B cell (primary cell): ENCODE measurements at regions not wholly inside any gene's neighbourhood (a gene's known extent, or its start where the extent isn't known, plus 50 kb on each side); places are given as distances from the start of the nearest gene placed in this dataset.

Experiments used
- ATAC-seq: fragments of 200-7000 bp; cut with Tn5 transposase; one replicate; pipeline ENCODE4 v1.10.0; 2021; ENCODE audit warnings: low read depth, mild to moderate bottlenecking, moderate number of reproducible peaks, moderate library complexity
- CTCF ChIA-PET: fragments of 350-600 bp; sonication (Branson Sonifier 250); formaldehyde crosslinking; loops from one replicate; lab custom pipeline; 2021; ENCODE audit warnings: antibody characterized with exemption, inconsistent platforms; lab: Charles Lee
- POLR2A ChIA-PET: fragments of 350-600 bp; sonication (Branson Sonifier 250); formaldehyde crosslinking; loops from one replicate; lab custom pipeline; 2021; ENCODE audit warnings: antibody characterized with exemption; lab: Charles Lee
- DNase-seq: peaks from one replicate; pipeline ENCODE4 v3.0.0; 2013
- H2AFZ ChIP-seq: 2 replicates; pipeline ENCODE4 v1.6.1; 2012; ENCODE audit warnings: mild to moderate bottlenecking, low read depth, low read length; ENCODE audit not compliant: insufficient read depth, poor library complexity, severe bottlenecking
- H3K27ac ChIP-seq, 2 donors: 1 replicate in 1 of 2; 2 replicates in 1 of 2; pipeline ENCODE4 v1.5.1; 2012 to 2013; ENCODE audit warnings: low read length in 2 of 2, mild to moderate bottlenecking in 2 of 2, moderate library complexity in 1 of 2
- H3K27me3 ChIP-seq, 4 experiments: fragments of 200-600 bp in 1 of 4; sonication (generic) in 1 of 4; replicated peaks in 1 of 4; 1 replicate in 2 of 4; 2 replicates in 2 of 4; pipeline versions ENCODE4 v1.6.1 to v1.7.0; 2013 to 2016; ENCODE audit warnings: low read length in 3 of 4, mild to moderate bottlenecking in 2 of 4, mixed read lengths in 1 of 4, moderate library complexity in 1 of 4; ENCODE audit not compliant: insufficient read depth in 4 of 4, control insufficient read depth in 3 of 4; ENCODE audit errors: control extremely low read depth in 1 of 4
- H3K36me3 ChIP-seq, 2 experiments: replicated peaks in 1 of 2; 1 replicate in 1 of 2; 2 replicates in 1 of 2; pipeline versions ENCODE4 v1.6.1 to v1.7.1; 2013; ENCODE audit warnings: low read length in 1 of 2; ENCODE audit not compliant: insufficient read depth in 2 of 2, control insufficient read depth in 1 of 2; ENCODE audit errors: control extremely low read depth in 1 of 2, extremely low read depth in 1 of 2
- H3K4me1 ChIP-seq, 2 donors: fragments of 200-600 bp in 1 of 2; sonication (generic) in 1 of 2; 1 replicate in 1 of 2; 2 replicates in 1 of 2; pipeline versions ENCODE4 v1.5.1 to v1.6.1; 2013 to 2017; ENCODE audit warnings: low read length in 2 of 2; ENCODE audit not compliant: control insufficient read depth in 2 of 2, insufficient read depth in 2 of 2
- H3K4me2 ChIP-seq: replicated peaks from 2 replicates; pipeline ENCODE3; 2012; ENCODE audit warnings: mild to moderate bottlenecking, low read depth, low read length; ENCODE audit not compliant: poor library complexity, severe bottlenecking
- H3K4me3 ChIP-seq, 5 experiments: fragments of 200-600 bp in 1 of 5; sonication (generic) in 1 of 5; 1 replicate in 3 of 5; 2 replicates in 2 of 5; pipeline versions ENCODE4 v1.5.1 to v1.7.0; 2011 to 2016; ENCODE audit warnings: low read length in 4 of 5, mild to moderate bottlenecking in 4 of 5, low read depth in 2 of 5, control low read depth in 1 of 5, moderate library complexity in 1 of 5; ENCODE audit not compliant: insufficient read depth in 1 of 5; ENCODE audit errors: control extremely low read depth in 1 of 5, extremely low read depth in 1 of 5
- H3K79me2 ChIP-seq: fragments of 200-600 bp; sonication (generic); one replicate; pipeline ENCODE4 v1.6.0; 2016; ENCODE audit warnings: low read length; ENCODE audit not compliant: control insufficient read depth, insufficient read depth
- H3K9ac ChIP-seq: fragments of 200-600 bp; sonication (generic); 2 replicates; pipeline ENCODE4 v1.6.1; 2017; ENCODE audit warnings: mild to moderate bottlenecking, low read length, moderate library complexity
- H3K9me3 ChIP-seq, 3 donors: one replicate each; pipeline versions ENCODE4 v1.6.1 to v1.7.1; 2013; ENCODE audit warnings: low read length in 2 of 3; ENCODE audit not compliant: control insufficient read depth in 2 of 3, insufficient read depth in 1 of 3; ENCODE audit errors: control extremely low read depth in 1 of 3
- H4K20me1 ChIP-seq: 2 replicates; pipeline ENCODE4 v1.6.0; 2012; ENCODE audit warnings: mild to moderate bottlenecking, low read length; ENCODE audit not compliant: insufficient read depth, control insufficient read depth, poor library complexity, severe bottlenecking
- H3K27ac Mint-ChIP-seq: one replicate; pipeline ENCODE4 v1.8.0; 2021; ENCODE audit warnings: mixed read lengths
- H3K27me3 Mint-ChIP-seq: one replicate; pipeline ENCODE4 v1.8.0; 2021; ENCODE audit warnings: mixed read lengths
- H3K4me1 Mint-ChIP-seq: one replicate; pipeline ENCODE4 v1.8.0; 2021; ENCODE audit warnings: mixed read lengths
- H3K4me3 Mint-ChIP-seq: one replicate; pipeline ENCODE4 v1.8.0; 2021; ENCODE audit warnings: mixed read lengths
- H3K9me3 Mint-ChIP-seq: one replicate; pipeline ENCODE4 v1.8.0; 2022; ENCODE audit warnings: mixed read lengths; ENCODE audit not compliant: insufficient read depth
- CTCF ChIP-seq: fragments of 200-600 bp; IDR thresholded peaks from one replicate; pipeline ENCODE4 v1.8.0; 2022; ENCODE audit warnings: antibody characterized with exemption, mild to moderate bottlenecking
- EZH2 ChIP-seq: IDR thresholded peaks from 2 replicates; pipeline ENCODE4 v1.6.1; 2012; ENCODE audit warnings: borderline replicate concordance, low read depth, mild to moderate bottlenecking, moderate library complexity, low read length; ENCODE audit not compliant: insufficient read depth, poor library complexity, severe bottlenecking
- WGBS: methylation state at CpG from one replicate; pipeline ENCODE4 v1.1.5; 2013; ENCODE audit warnings: missing lambda C conversion rate; ENCODE audit not compliant: insufficient coverage; 5-methylcytosine and 5-hydroxymethylcytosine counted together
- intact Hi-C: fragments of 100-400 bp; cut with micrococcal nuclease; formaldehyde crosslinking; loops from one replicate; pipeline ENCODE4 v1.10.0; 2022

DNA sequence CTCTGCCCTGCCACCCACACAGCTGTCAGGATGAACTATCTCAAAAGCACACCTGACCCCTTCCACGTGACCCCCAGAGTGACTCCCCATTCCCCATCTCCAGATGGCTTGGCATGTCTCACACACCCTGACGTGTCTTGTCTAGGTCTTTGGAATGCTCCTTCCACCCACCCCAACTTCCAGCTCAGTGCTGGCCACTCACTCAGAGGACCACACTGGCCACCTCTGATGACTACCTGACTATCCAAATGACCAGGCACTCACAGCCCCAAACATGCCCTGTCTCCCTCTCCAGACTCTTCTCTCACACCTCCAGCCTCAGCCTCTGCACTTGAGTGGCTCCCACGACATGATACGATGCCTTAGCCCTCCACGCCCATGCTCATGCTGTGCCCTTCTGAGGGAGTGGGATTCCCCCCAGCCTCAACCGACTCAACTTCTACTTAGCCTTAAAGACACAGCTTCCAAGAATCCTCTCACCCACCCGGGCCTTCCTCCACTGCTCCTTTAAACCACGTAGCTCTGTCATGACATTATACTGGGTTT, 259.4 kb downstream of the BUD13 start:
- POLR2A ChIA-PET, result no interaction called here
- Mint-ChIP-seq H3K9me3 (no peaks in the 10 kb centered on the region), H3K4me1 (no peaks in the 10 kb centered on the region), H3K4me3 (no peak overlapping the region), H3K27me3 (peaks cover 25% of the 10 kb centered on the region), H3K27ac (no peak overlapping the region)
- Histone ChIP-seq H2AFZ (no peak overlapping the region), H3K4me3 (no peak overlapping the region), H3K36me3 (no peaks in the 10 kb centered on the region), H3K27ac (no peak overlapping the region), H4K20me1 (no peaks in the 10 kb centered on the region), H3K79me2 (no peaks in the 10 kb centered on the region), H3K9me3 (peaks cover 0 to 5% (median 0%) of the 10 kb centered on the region in 3 donors), H3K9ac (no peak overlapping the region), H3K4me1 (no peaks in the 10 kb centered on the region), H3K4me2 (no peak overlapping the region), H3K27me3 (no peaks in the 10 kb centered on the region)
- 67% methylated on average over 6 of the region's 8 CpGs for WGBS
- intact Hi-C loops, result no loop called here
- no peak for TF ChIP-seq EZH2
- TF ChIP-seq CTCF, result no peak
- ATAC-seq, result no peak
- no peak for DNase-seq
- CTCF ChIA-PET, result no interaction called here

- peaks cover 0 to 5% (median 0%) of the 10 kb centered on the region in 3 donors for H3K9me3 ChIP-seq
- H3K27me3 ChIP-seq, result no peaks in the 10 kb centered on the region
- WGBS, result 100% methylated on average over 2 of the region's 2 CpGs
- Mint-ChIP-seq H3K9me3 (no peaks in the 10 kb centered on the region), H3K27me3 (peaks cover 29% of the 10 kb centered on the region), H3K4me3 (no peak overlapping the region), H3K4me1 (no peaks in the 10 kb centered on the region), H3K27ac (no peak overlapping the region)
- intact Hi-C loops, result no loop called here
- H3K4me2 ChIP-seq, result no peak overlapping the region
- TF ChIP-seq CTCF, result no peak
- no peak for TF ChIP-seq EZH2
- no peaks in the 10 kb centered on the region for H3K4me1 ChIP-seq
- no peak for ATAC-seq
- no peak overlapping the region for H3K4me3 ChIP-seq
- H3K36me3 ChIP-seq, result no peaks in the 10 kb centered on the region
- ChIA-PET CTCF (no interaction called here), POLR2A (no interaction called here)
- H3K27ac ChIP-seq, result no peak overlapping the region
- H4K20me1 ChIP-seq, result no peaks in the 10 kb centered on the region
- H3K79me2 ChIP-seq, result no peaks in the 10 kb centered on the region
- H3K9ac ChIP-seq, result no peak overlapping the region
- DNase-seq, result no peak
- no peak overlapping the region for H2AFZ ChIP-seq
Measured at GRCh38 chr11:116512841-116513240, 259.9 kb downstream of the BUD13 start.
